MG63 (cell line): ENCODE measurements at regions not wholly inside any gene's neighbourhood (a gene's known extent, or its start where the extent isn't known, plus 50 kb on each side); places are given as distances from the start of the nearest gene placed in this dataset.
"Not testable (repeated sequence)": the region's sequence is repeated elsewhere in the genome, so short reads cannot be mapped to it uniquely, and the experiment has no call there.

Experiments
- DNase-seq: peaks from one replicate; pipeline ENCODE4 v3.0.0-alpha.2; 2020
- H3K27me3 ChIP-seq: fragments of 250-450 bp; sonication (Bioruptor Pico); 2 replicates; pipeline ENCODE4 v1.5.1; 2020; ENCODE audit warnings: mild to moderate bottlenecking, moderate library complexity
- H3K36me3 ChIP-seq: fragments of 250-450 bp; sonication (Bioruptor Pico); 2 replicates; pipeline ENCODE4 v1.5.1; 2020; ENCODE audit warnings: mild to moderate bottlenecking, moderate library complexity
- H3K4me3 ChIP-seq: fragments of 250-450 bp; sonication (Bioruptor Pico); 2 replicates; pipeline ENCODE4 v1.5.1; 2020; ENCODE audit warnings: mild to moderate bottlenecking, moderate library complexity
- H3K9me3 ChIP-seq: fragments of 250-450 bp; sonication (Bioruptor Pico); 2 replicates; pipeline ENCODE4 v1.5.1; 2020; ENCODE audit warnings: mild to moderate bottlenecking, moderate library complexity

- no peak for DNase-seq
- no peak overlapping the region for H3K4me3 ChIP-seq
- no peaks in the 10 kb centered on the region for H3K36me3 ChIP-seq
- no peaks in the 10 kb centered on the region for H3K27me3 ChIP-seq
- no peaks in the 10 kb centered on the region for H3K9me3 ChIP-seq
Observed at GRCh38 chr5:165375201-165375600, 1869.8 kb downstream of the MAT2B start.

- DNase-seq, result no peak
- Histone ChIP-seq H3K4me3 (no peak overlapping the region), H3K9me3 (0 out of 2 replicates have a peak, but pooled peaks cover 3% of the 10 kb centered on the region), H3K27me3 (no peaks in the 10 kb centered on the region), H3K36me3 (no peaks in the 10 kb centered on the region)
Observed at GRCh38 chr5:165393839-165394238, 1888.4 kb downstream of the MAT2B start.

DNA sequence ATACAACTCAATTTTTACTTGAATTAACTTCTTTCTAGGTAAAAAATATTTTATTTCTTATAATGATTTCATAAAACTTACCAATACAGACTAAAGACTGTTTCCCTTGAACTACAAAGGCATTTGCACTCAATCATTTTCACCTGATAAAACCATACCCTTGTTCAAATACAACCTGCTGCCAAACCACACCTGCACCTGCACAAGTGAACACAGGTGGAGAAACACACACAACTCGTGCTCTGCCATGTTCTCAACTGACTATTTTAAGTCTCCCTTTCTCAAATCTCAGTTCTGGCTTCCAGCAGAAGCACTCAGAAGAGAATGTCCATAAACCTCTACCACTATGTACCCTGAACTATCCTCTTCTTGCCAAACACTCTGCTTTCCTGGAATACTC lies 1892.1 kb downstream of the MAT2B start:
- no peak for DNase-seq
- Histone ChIP-seq H3K36me3 (no peaks in the 10 kb centered on the region), H3K27me3 (no peaks in the 10 kb centered on the region), H3K4me3 (no peak overlapping the region), H3K9me3 (no peaks in the 10 kb centered on the region)

DNA sequence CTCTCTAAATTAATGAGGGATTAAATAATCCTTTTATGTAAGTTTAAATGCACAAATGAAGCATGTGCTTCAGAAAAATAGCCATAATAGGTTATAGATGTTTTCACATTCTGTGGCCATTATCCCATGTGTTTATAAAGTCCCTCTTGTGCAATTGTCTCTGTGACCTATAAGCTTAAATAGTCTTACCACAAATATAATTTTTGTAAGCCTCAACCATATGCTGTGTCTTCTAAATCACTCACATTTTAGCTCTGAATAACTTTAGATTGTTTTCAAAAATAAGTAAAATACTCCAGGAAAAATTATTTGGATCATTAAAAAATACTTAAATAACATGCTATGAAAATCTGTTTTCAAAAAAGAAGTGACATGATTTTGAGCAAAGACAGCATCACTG lies 1894.7 kb downstream of the MAT2B start:
- H3K36me3 ChIP-seq, result no peaks in the 10 kb centered on the region
- no peak overlapping the region for H3K4me3 ChIP-seq
- no peaks in the 10 kb centered on the region for H3K27me3 ChIP-seq
- H3K9me3 ChIP-seq, result no peaks in the 10 kb centered on the region
- no peak for DNase-seq

DNA sequence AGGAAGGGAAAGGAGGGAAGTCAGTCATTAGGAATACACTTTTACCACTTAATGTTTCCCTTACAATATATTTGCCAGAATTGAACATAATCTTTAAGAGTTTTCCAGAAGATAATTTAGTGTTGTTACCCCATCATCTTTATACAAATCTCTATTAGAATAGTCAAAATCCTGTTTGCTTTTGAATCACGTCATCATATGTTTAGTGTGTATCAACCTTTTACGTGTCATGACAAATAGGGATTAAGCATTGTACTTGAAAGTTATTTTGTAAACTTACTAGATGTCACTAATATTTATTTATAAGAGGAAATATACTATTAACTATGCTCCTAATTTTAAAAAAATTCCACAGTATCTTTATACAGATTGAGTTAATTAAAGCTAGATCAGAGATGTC lies 1899.5 kb downstream of the MAT2B start:
- no peak for DNase-seq
- H3K9me3 ChIP-seq, result peaks cover 2% of the 10 kb centered on the region; the same call in 1 of the 2 replicates
- H3K36me3 ChIP-seq, result no peaks in the 10 kb centered on the region
- no peaks in the 10 kb centered on the region for H3K27me3 ChIP-seq
- H3K4me3 ChIP-seq, result no peak overlapping the region

- H3K9me3 ChIP-seq, result peaks cover 2% of the 10 kb centered on the region; the same call in 1 of the 2 replicates
- no peaks in the 10 kb centered on the region for H3K36me3 ChIP-seq
- no peak overlapping the region for H3K4me3 ChIP-seq
- H3K27me3 ChIP-seq, result no peaks in the 10 kb centered on the region
- no peak for DNase-seq
Observed at GRCh38 chr5:165405340-165405739, 1899.9 kb downstream of the MAT2B start.

DNA sequence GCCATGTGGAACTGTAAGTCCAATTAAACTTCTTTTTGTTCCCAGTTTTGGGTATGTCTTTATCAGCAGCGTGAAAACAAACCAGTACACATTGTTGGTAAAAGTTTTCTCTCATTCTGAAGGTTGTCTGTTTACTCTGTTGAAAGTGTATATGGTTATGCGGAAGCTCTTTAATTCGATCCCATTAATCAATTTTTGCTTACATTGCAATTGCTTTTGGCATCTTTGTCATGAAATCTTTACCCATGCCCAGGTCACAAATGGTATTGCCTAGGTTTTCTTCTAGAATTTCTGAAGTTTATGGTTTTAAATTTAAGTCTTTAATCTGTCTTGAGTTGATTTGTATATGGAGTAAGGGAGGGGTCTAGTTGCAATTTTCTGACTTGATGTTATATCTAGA lies 1901.9 kb downstream of the MAT2B start:
- H3K27me3 ChIP-seq, result no peaks in the 10 kb centered on the region
- H3K9me3 ChIP-seq, result peaks cover 2% of the 10 kb centered on the region; the same call in 1 of the 2 replicates
- no peak for DNase-seq
- no peaks in the 10 kb centered on the region for H3K36me3 ChIP-seq
- H3K4me3 ChIP-seq, result no peak overlapping the region

GRCh38 chr5:165410476-165410875 lies 1905.1 kb downstream of the MAT2B start:
- DNase-seq, result no peak
- no peak overlapping the region for H3K4me3 ChIP-seq

GRCh38 chr5:165411532-165411931 lies 1906.1 kb downstream of the MAT2B start:
- not testable (repeated sequence) for H3K4me3 ChIP-seq, H3K27me3 ChIP-seq, DNase-seq, H3K36me3 ChIP-seq, H3K9me3 ChIP-seq

More at GRCh38 chr5:165410476-165410875, 1905.1 kb downstream of the MAT2B start:
- Histone ChIP-seq H3K27me3 (no peaks in the 10 kb centered on the region), H3K9me3 (peaks cover 4% of the 10 kb centered on the region; the same call in 1 of the 2 replicates), H3K36me3 (no peaks in the 10 kb centered on the region)

DNA sequence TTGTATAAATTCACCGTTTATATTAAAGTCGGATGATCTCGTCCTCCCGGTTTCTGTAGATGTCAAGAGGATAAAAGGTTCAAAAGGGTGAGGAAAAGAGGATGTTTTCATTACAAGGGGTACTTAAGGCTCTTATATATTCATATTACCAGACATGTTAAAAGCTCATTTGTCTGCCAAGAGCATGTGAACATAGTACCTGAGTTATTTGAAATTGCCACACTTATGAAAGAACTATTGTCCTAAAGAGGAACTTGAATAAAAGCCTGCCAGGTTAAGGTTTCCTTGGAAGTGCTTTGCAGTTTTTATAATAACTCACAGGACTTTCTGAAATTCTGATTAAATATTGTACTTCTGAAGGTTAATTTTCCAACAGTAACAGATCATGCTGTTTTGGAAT lies 1915.1 kb downstream of the MAT2B start:
- no peaks in the 10 kb centered on the region for H3K9me3 ChIP-seq
- no peak for DNase-seq
- no peaks in the 10 kb centered on the region for H3K27me3 ChIP-seq

GRCh38 chr5:165423697-165424299 lies 1918.4 kb downstream of the MAT2B start:
- no peak overlapping the region for H3K4me3 ChIP-seq

More for the DNA sequence above, 1915.1 kb downstream of the MAT2B start:
- Histone ChIP-seq H3K4me3 (no peak overlapping the region), H3K36me3 (no peaks in the 10 kb centered on the region)

DNA sequence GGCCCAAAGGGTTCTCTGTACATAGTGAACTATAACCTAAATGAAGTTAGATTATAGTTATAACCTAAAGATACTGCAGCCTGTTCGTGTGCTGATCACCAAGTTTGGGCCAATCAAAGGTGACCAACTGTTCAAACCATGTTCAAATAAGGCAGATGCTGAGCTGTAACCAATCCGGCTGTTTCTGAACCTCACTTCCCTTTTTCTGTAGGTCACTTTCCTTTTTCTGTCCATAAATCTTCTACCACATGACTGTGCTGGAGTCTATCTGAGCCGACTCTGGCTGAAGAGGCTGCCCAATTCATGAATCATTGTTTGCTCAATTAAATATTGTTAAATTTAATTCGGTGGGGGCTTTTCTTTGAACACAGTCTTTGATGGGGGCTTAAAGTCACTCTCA lies 1920.2 kb downstream of the MAT2B start:
- no peaks in the 10 kb centered on the region for H3K9me3 ChIP-seq
- DNase-seq, result no peak
- no peaks in the 10 kb centered on the region for H3K27me3 ChIP-seq
- no peaks in the 10 kb centered on the region for H3K36me3 ChIP-seq
- H3K4me3 ChIP-seq, result no peak overlapping the region

More at GRCh38 chr5:165423697-165424299, 1918.4 kb downstream of the MAT2B start:
- no peaks in the 10 kb centered on the region for H3K9me3 ChIP-seq
- DNase-seq, result no peak
- H3K36me3 ChIP-seq, result no peaks in the 10 kb centered on the region
- H3K27me3 ChIP-seq, result no peaks in the 10 kb centered on the region

DNA sequence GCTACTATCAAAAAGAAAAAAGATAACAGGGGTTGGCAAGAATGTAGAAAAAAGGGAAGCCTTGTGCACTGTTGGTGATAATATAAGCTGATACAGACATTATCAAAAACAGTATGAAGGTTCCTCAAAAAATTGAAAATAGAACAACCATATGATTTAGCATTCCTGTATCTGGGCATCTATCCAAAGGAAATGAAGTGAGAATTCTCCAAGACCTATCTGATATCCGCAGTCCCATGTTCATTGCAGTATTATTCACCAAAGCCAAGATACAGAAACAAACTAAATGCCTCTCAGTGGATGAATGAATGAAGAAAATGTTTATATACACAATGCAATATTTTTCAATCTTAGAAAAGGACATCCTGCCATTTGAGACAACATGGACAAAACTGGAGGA lies 1943.3 kb downstream of the MAT2B start:
- Histone ChIP-seq H3K27me3 (no peaks in the 10 kb centered on the region), H3K36me3 (no peaks in the 10 kb centered on the region), H3K9me3 (no peaks in the 10 kb centered on the region), H3K4me3 (no peak overlapping the region)
- DNase-seq, result no peak

- Histone ChIP-seq H3K36me3 (no peaks in the 10 kb centered on the region), H3K4me3 (no peak overlapping the region), H3K9me3 (no peaks in the 10 kb centered on the region), H3K27me3 (no peaks in the 10 kb centered on the region)
- DNase-seq, result peak; percentile 12
Observed at GRCh38 chr5:165457859-165458481, 1952.6 kb downstream of the MAT2B start.

GRCh38 chr5:165459232-165459631 lies 1953.8 kb downstream of the MAT2B start:
- H3K9me3 ChIP-seq, result no peaks in the 10 kb centered on the region
- no peak overlapping the region for H3K4me3 ChIP-seq
- no peaks in the 10 kb centered on the region for H3K36me3 ChIP-seq
- no peak for DNase-seq
- H3K27me3 ChIP-seq, result no peaks in the 10 kb centered on the region

DNA sequence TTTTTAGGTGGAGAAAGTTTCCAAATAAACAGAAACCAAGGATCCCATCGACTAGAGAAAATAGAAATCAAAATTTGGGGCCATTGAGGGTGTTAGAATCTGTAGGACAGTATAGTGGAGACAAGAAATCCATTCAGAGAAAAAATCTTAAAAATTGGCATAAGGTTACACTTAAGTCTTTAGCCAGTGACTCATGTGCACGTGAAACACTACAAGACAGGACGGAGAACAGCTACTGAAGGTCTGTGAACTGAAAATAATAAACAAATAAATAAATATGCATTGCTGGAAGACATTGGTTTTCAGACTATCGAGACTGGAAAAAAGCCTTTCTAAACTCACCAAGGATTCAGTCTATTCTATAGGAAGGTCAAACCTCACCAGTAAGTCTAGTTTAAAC lies 1955.5 kb downstream of the MAT2B start:
- Histone ChIP-seq H3K27me3 (no peaks in the 10 kb centered on the region), H3K36me3 (no peaks in the 10 kb centered on the region), H3K9me3 (no peaks in the 10 kb centered on the region), H3K4me3 (no peak overlapping the region)
- peak; percentile 27 for DNase-seq

- no peak for DNase-seq
- Histone ChIP-seq H3K9me3 (no peaks in the 10 kb centered on the region), H3K36me3 (no peaks in the 10 kb centered on the region), H3K4me3 (no peak overlapping the region), H3K27me3 (no peaks in the 10 kb centered on the region)
Observed at GRCh38 chr5:165477546-165477945, 1972.1 kb downstream of the MAT2B start.

- no peak overlapping the region for H3K4me3 ChIP-seq
- no peaks in the 10 kb centered on the region for H3K27me3 ChIP-seq
- DNase-seq, result peak; percentile 20
- no peaks in the 10 kb centered on the region for H3K9me3 ChIP-seq
- no peaks in the 10 kb centered on the region for H3K36me3 ChIP-seq
Observed at GRCh38 chr5:165495829-165496380, 1990.5 kb downstream of the MAT2B start.
